GM19351 (cell line): ENCODE measurements at regions not wholly inside any gene's neighbourhood (a gene's known extent, or its start where the extent isn't known, plus 50 kb on each side); places are given as distances from the start of the nearest gene placed in this dataset.
"Not testable (repeated sequence)": the region's sequence is repeated elsewhere in the genome, so short reads cannot be mapped to it uniquely, and the experiment has no call there.

Source experiments
- ATAC-seq: cut with Tn5 transposase; IDR thresholded peaks from one replicate; pipeline ENCODE4 v1.9.1; 2021; ENCODE audit warnings: mild to moderate bottlenecking, moderate library complexity; ENCODE audit not compliant: unreplicated experiment

- no peak for ATAC-seq
Measured at GRCh38 chr3:69648126-69648525, 91.1 kb upstream of the MITF start.

- no peak for ATAC-seq
Measured at GRCh38 chr3:69647511-69648110, 91.7 kb upstream of the MITF start.

GRCh38 chr3:69647081-69647480, 92.2 kb upstream of the MITF start:
- ATAC-seq, result no peak

GRCh38 chr3:69646287-69647067, 92.8 kb upstream of the MITF start:
- ATAC-seq, result no peak

GRCh38 chr3:69642606-69643005, 96.7 kb upstream of the MITF start:
- ATAC-seq, result no peak

GRCh38 chr3:69639851-69640250, 99.4 kb upstream of the MITF start:
- ATAC-seq, result no peak

DNA sequence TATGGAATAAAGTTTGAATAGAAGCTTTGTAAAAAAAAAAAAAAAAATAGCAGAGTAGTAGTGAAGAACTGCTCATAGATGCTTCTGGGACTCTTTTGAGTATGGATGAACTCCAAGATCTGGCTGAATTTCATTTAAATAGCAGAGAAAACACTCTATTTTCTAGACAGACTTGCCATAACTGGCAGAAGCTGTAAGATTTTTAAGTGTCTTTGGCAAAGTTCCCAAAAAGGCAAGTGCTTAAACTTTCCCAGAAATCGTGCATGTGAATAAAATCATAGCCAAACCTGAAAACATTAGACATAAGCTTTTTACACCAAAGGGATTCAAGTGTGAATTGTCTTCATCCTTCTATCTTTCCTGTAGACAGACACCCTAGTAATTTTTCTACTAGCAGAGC, 110.3 kb upstream of the MITF start:
- no peak for ATAC-seq

DNA sequence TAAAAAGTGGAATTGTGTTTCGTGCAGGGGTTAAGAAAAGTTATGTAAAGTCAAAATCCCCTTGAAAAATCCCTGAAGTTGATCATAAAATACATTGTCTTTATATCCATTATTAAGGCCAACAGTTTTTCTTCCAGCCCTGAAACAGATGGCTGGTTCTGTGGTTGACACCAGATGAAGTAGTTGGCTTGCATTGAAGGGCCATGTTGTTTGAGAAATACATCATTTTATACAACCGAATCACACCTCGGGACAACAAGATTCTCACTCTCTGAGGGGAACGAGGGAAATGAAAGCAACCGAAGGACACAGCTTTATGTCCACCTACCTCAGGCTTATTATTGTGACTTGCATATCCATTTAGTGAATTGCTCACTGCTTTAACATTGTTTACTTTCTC, 126.0 kb upstream of the MITF start:
- no peak for ATAC-seq

DNA sequence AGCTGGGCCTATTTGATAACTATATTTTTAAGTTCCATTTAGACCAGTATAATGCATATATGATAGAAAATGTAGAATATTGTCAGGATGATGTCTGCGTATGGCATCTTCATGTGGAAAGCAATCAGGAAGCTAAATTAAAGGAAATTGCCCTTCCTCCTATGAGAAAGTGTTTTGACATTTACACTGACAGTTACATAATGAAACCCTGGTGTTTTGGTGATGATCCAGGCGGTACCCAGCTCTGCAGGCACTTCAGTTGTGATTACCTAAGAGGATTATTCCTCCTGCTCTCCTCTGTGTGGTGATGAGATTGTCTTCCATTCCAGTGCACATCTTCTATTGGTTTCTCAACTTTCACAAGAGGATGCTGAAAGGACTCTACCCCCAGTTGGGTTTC, 126.5 kb upstream of the MITF start:
- ATAC-seq, result no peak

DNA sequence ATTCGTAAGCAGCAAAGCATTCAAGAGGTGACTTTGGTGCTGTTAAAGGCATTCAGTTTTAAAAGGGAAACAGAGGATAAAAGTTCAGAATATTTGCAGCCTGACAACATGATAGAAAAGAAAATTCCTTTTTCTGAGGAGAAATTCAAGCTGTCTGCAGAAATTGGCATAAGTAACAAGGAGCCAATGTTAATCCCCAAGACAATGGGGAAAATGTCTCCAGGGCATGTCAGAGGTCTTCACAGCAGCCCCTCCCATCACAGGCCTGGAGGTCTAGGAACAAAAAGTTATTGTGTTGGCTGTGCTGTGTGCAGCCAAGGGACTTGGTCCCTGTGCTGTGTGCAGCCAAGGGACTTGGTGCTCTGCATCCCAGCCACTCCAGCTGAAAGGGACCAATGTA, 129.7 kb upstream of the MITF start:
- ATAC-seq, result not testable (repeated sequence)

GRCh38 chr3:69607466-69608305, 131.6 kb upstream of the MITF start:
- no peak for ATAC-seq

- ATAC-seq, result no peak
Measured at GRCh38 chr3:69605867-69606266, 133.4 kb upstream of the MITF start.

DNA sequence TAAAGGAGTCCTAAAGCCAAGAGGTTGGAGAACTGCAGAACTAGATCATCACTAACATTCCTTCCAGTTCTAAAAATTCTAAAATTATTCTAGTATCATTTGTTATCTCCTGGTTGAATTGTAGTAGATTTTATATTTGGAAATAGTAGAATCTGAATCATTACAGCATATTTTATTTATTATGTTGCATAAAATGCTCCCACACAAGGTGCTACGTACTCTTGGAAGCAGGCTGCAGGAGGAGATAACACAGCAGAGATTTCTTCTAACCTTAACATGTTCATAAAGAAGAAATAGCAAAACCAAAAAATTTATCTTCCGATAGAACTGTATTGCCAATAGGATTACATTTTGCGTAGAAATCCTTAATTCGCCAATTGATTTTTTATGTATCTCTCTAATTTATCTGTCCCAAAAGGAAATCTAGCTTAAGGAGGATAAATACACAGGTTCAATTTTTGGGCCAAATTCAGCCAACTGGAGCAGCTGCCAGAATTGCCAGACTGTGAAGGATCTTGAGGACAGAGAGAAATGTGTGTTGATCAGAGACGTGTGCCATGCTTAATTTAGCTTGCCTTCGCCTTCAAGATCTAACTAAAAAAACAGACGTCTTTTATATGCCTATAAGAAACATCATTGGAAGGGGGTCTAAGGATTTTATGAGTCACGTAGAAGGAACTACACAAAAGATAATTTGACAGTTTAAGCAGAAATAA, 134.4 kb upstream of the MITF start:
- ATAC-seq, result no peak

DNA sequence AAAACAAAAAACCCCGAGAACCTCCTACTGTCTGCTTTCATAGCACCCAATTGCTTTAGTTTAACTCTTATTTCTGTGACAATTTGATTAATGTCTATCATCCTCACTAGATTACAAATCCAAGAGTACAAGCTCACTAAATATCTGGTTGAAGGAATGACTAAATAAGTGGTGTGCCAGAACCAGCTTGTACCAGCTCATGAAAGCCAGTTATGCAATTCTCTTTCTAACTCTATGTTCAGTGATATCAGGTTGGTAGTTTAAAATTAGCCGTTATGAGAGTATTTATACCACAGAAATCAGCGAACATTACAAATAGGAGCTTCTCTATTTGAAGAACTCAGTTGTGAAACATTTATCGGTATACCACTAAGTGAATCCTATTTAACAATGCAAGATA, 137.2 kb upstream of the MITF start:
- ATAC-seq, result no peak

- no peak for ATAC-seq
Measured at GRCh38 chr3:69594286-69594685, 145.0 kb upstream of the MITF start.

DNA sequence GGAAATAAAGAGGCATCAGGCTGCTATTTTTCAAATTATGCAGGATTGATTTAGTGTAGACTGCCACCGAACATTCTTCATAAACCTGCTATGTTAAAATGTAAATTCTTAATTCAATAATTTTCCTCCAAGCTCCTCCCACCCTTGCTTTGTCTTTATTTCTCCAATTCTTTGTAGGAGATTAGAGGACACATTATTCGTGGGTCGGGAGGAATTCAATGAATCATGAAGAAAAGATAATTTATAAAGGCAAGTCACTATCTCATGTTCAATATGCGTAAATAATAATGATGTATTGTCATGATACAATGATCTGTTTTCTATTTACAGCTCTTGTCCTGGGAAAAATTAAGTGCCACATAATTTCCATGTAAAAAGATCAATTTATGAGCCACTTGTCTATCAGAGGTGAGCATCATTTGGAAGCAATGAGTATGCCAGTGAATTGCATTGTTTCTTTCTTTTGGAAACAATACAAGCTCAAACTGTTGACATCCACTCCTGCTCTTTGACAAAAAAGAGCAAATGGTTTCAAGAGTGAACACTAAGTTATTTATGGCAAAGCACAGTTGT, 148.0 kb upstream of the MITF start:
- no peak for ATAC-seq

DNA sequence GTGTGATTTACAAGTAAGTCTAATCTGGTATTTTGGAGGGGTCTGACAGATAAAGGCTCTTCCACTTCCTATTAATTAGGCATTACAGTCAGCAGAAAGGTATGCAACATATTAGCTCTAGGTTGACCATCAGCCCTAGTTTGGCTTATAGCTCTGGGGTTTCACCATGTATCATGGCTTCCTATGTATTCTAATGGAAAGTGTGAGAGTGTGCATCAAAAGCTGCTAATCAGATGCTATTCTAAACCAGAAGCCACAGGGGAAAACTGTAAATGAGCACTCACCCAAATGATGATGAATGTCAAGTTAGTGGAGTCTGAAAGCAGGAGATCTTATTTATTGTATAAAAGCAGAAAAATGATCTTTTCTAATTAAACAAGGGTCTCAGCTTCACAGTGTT, 149.2 kb upstream of the MITF start:
- no peak for ATAC-seq

DNA sequence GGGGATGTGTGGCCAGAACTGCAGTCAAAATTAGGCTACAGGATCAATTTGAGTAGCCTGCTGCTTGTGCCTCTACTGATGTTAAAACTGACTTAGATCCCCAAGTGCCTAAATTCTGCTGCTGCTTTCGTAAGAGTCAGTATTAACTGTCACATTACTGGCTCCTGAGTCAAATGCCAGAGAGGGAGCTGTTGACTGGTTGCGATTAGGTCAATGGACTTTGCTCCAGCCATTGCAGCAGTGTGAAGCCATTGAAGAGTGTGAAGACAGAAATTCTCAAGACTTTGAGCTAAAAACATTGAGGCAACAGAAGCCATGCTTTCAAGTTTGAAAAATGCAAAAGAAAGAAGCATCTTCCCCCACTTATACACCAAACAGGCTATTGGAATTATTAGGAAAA, 151.1 kb upstream of the MITF start:
- ATAC-seq, result no peak

DNA sequence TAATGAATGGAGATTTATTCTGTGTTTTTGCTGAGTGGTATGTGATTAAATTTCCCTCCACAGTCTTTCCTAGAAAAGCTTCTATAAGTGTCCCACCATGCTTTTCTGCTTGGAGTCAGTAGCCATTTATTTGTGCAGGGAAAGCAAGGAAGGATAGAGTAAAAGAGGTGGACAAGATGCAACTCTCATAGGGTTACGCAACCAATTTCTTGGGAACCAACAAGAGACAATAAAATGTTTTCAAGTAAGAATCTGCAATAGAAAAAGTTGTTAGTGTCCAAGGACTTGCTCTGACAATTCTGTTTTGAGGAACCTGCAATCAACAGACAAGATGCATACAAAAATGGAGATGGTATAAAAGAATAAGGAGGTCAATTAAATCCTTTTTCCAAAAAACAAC, 153.8 kb upstream of the MITF start:
- ATAC-seq, result no peak

DNA sequence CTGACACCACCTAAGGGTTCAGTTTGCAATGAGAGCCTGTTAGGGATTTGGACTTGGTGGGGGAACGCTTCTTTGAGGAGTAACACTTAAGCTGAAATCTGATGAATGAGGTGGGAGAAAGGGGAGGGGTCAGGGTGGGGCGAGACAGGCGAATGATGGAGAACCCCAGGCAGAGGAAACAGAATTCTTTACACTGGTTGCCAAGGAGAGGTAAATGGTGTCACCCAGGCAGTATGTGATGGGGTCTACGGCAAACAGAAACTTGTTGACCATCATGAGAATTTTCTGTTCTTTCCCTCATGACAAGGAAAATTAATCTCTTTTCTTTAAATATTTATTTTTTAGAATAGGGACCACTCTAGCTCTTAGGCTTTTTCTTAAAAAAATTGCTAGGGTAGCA, 157.2 kb upstream of the MITF start:
- no peak for ATAC-seq
